ENCODE measurements at regions not wholly inside any gene's neighbourhood (a gene's known extent, or its start where the extent isn't known, plus 50 kb on each side); places are given as distances from the start of the nearest gene placed in this dataset.

- no peak overlapping the region for H3K4me2 ChIP-seq
- no peak overlapping the region for H3K27ac ChIP-seq
- ATAC-seq (no peak), DNase-seq (ENCODE audit: low read depth in 1 of 2, low spot score in 1 of 2) (no peak), FAIRE-seq (no peak)
- TF ChIP-seq RARB (CRISPR knock-in tag; IDR thresholded peaks at IDR 0.05) (no peak), RAD21 (conservative IDR thresholded peaks at IDR 0.05 in 1 of 2, IDR thresholded peaks at IDR 0.05 in 1 of 2) (no peak), POLR2A (IDR thresholded peaks at IDR 0.05; ENCODE audit: low read length) (no peak), RFX5 (IDR thresholded peaks at IDR 0.05) (no peak)
- no peaks in the 10 kb centered on the region for H3K4me1 ChIP-seq
- POLR2A ChIA-PET: no interaction called here
- 32% methylated on average over 3 of the region's 3 CpGs for WGBS (ENCODE audit: missing lambda C conversion rate)
- no peaks in the 10 kb centered on the region for H3K9me3 ChIP-seq
- CTCF ChIA-PET: no interaction called here
- H3K4me3 ChIP-seq: no peak overlapping the region
Observed at GRCh38 chr11:82195283-82195682, 538.4 kb downstream of the FAM181B start.

- WGBS (ENCODE audit: missing lambda C conversion rate): 14% methylated on average over 7 of the region's 7 CpGs
- Histone ChIP-seq H3K27ac (no peak overlapping the region), H3K4me1 (no peaks in the 10 kb centered on the region), H3K4me2 (no peak overlapping the region), H3K9me3 (no peaks in the 10 kb centered on the region), H3K4me3 (no peak overlapping the region)
- ChIA-PET POLR2A (no interaction called here), CTCF (no interaction called here)
- FAIRE-seq (no peak), ATAC-seq (no peak), DNase-seq (ENCODE audit: low read depth in 1 of 2, low spot score in 1 of 2) (no peak)
- TF ChIP-seq ZFP36 (IDR thresholded peaks at IDR 0.05; ENCODE audit: borderline replicate concordance, partially characterized antibody) (no peak), ZNF302 (CRISPR knock-in tag; IDR thresholded peaks at IDR 0.05) (no peak), CTCF (IDR thresholded peaks at IDR 0.05) (no peak), MAZ (IDR thresholded peaks at IDR 0.05; ENCODE audit: borderline replicate concordance, low read depth, low read length) (no peak), CEBPB (IDR thresholded peaks at IDR 0.05) (no peak), RAD21 (conservative IDR thresholded peaks at IDR 0.05 in 1 of 2, IDR thresholded peaks at IDR 0.05 in 1 of 2) (no peak), FOXS1 (CRISPR knock-in tag; IDR thresholded peaks at IDR 0.05) (no peak), PBX3 (IDR thresholded peaks at IDR 0.05) (no peak), JUN (IDR thresholded peaks at IDR 0.05) (no peak), ZC3H11A (IDR thresholded peaks at IDR 0.05) (no peak), HES2 (IDR thresholded peaks at IDR 0.05) (no peak), BCL3 (IDR thresholded peaks at IDR 0.05) (no peak), RARB (CRISPR knock-in tag; IDR thresholded peaks at IDR 0.05) (no peak), HOXB13 (CRISPR knock-in tag; IDR thresholded peaks at IDR 0.05; ENCODE audit: low read depth) (no peak), KDM5A (IDR thresholded peaks at IDR 0.05) (no peak), BHLHE40 (IDR thresholded peaks at IDR 0.05; ENCODE audit: low read depth, low read length) (no peak)
Observed at GRCh38 chr11:82194521-82194920, 539.1 kb downstream of the FAM181B start.

GRCh38 chr11:82191695-82192094 lies 542.0 kb downstream of the FAM181B start:
- ChIA-PET CTCF (no interaction called here), POLR2A (no interaction called here)
- Histone ChIP-seq H3K4me1 (no peaks in the 10 kb centered on the region), H3K9me3 (no peaks in the 10 kb centered on the region), H3K4me2 (no peak overlapping the region), H3K27ac (no peak overlapping the region), H3K4me3 (no peak overlapping the region)
- DNase-seq (ENCODE audit: low read depth in 1 of 2, low spot score in 1 of 2): no peak
- 3% methylated on average over 3 of the region's 3 CpGs for WGBS (ENCODE audit: missing lambda C conversion rate)
- no peak for FAIRE-seq
- ATAC-seq: no peak
- TF ChIP-seq CHD4 (IDR thresholded peaks at IDR 0.05; ENCODE audit: borderline replicate concordance) (no peak), ESRRA (IDR thresholded peaks at IDR 0.05; ENCODE audit: borderline replicate concordance, low read length) (no peak), EHF (CRISPR knock-in tag; IDR thresholded peaks at IDR 0.05) (no peak), ATOH8 (CRISPR knock-in tag; IDR thresholded peaks at IDR 0.05; ENCODE audit: low read depth) (no peak), HDAC2 (IDR thresholded peaks at IDR 0.05) (no peak), MAFK (IDR thresholded peaks at IDR 0.05; ENCODE audit: partially characterized antibody) (no peak), FOSL2 (IDR thresholded peaks at IDR 0.05) (no peak), FOSL2 (CRISPR knock-in tag; IDR thresholded peaks at IDR 0.05) (no peak), REST (IDR thresholded peaks at IDR 0.05) (no peak), BCL3 (IDR thresholded peaks at IDR 0.05) (no peak)
